Activated CD4-positive, alpha-beta T cell treated with anti-CD3 and anti-CD28 coated beads for 24 hours (primary cell): ENCODE measurements at regions not wholly inside any gene's neighbourhood (a gene's known extent, or its start where the extent isn't known, plus 50 kb on each side); places are given as distances from the start of the nearest gene placed in this dataset.

Experiments
- DNase-seq, 2 donors: peaks; one replicate each; pipeline ENCODE4 v3.0.0-alpha.2; 2020; ENCODE audit warnings: low read depth in 2 of 2

DNA sequence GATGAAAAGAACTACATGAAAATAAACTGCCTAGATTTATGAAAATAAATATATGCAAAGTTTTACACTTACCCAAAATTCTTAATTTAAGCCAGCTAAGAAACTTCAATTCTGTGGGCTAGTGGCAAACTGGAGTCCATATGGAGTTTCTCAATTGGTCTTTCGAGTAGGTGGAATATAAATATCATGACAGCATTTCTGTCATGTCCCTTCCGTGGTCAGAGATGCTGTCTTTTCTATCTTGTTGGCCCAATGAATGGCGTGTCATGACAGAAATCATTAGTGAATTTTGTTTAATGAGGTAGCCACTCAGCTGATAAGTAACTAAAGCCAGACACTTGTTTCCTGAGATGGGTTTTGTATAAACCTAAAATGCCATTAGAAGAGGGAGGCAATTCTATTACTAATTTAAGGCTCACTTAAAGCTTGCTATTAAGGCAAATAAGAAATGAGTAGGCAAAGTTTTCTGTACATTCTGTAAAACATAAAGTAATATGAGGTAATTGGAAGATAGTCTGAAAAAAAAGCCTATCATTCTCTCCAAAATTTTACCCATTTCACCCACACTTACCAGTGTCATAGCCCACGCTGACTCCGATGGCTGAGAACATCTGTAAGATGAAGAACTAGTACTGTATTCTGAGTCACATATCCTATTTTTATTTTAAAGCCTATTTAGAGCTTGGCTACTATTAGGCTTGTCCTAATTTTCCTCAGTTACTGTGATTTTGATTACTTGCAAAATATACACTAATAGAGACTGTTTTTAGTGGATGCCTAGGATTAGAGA, 419.3 kb upstream of the MEF2C start:
- no peak for DNase-seq

DNA sequence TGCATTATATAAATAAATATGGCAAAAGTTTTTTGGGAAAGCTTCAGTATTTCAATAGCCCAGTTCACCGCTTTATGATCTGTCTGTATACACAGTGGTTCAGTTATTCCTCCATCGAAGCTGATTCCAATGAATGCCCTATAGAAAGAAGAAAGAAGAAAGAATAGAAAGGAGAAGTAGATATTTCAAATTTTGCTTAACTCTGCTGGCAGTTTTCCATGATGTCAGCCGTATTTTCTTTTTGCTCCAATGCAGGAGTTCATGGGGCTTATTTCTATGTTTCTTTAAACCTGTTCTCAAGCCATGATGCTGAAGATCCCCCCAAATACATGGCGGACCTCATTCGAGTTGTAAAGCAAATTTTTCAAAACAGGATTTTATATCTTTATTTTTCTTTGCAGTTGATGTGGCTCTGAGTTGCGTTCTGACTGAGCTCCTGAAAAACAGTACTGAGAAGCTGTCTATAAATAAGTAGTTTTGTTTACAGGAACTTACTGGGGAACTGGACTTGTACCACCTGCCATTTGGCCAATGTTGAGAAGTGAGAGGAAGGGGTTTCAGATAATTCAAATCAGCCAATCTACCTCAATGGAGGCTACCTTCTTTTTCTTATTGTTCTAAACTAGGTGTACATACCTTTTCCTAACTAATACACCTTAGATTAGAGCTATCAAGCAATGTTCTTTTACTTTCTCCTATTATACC, 418.5 kb upstream of the MEF2C start:
- DNase-seq = no peak

DNA sequence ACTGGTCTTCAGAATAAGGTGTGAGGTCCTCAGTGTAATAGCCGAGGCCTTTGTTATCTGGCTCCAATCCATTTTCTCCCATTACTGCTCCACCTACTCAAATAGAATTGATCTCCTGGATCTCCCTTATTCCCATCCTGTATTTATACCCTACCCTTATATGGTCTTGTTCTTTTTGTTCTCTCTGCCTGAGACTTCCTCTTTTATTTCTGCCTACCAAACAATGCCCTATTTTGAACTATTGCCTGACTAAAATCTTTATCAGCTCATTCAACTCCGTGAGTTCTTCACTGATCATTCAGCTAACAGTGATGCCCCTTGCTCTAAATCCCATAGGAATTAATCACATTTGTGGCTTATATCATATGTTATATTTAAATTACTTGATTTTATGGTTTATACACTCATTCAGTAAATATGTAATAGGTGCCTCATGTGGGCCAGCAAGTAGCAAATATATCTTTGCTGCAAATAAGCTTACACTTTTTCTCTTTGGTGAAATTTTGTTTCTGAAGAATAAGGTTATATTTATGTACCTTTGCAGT, 417.5 kb upstream of the MEF2C start:
- no peak for DNase-seq

DNA sequence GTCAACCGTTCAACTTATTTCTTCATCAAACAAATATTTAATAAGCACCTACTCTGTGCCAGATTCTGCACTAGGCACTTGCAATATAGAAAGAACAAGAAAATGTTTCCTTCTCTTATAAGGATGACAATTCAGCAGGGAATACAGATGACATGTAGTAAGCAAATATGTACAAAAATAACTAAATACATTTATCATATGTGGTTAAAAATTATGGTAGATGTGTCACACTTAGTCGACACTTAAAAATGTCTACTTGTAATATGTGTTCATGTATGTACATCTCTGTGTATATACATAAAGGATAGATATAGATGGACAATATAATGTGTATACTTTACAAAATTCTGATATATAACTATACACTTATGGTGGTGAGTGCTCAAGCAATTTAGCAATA, 417.0 kb upstream of the MEF2C start:
- DNase-seq = no peak

DNA sequence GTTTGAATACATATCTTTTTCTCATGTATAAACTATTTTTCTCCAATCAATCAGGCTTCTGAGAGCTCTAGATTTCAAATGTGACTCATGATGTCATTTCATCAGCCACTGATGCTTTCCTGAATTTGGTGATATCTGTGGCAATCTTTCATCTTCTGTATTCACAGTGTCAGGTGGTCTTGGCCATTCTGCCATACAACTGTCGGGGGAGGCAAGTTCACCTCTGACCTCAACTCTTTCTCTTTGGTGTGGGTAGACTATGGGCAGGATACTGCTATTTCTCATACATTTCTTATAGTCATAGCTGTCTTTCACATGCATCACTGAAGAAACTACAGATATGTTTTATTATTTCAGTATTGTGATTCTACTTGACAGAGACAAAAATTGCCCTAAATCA, 414.1 kb upstream of the MEF2C start:
- no peak for DNase-seq

DNA sequence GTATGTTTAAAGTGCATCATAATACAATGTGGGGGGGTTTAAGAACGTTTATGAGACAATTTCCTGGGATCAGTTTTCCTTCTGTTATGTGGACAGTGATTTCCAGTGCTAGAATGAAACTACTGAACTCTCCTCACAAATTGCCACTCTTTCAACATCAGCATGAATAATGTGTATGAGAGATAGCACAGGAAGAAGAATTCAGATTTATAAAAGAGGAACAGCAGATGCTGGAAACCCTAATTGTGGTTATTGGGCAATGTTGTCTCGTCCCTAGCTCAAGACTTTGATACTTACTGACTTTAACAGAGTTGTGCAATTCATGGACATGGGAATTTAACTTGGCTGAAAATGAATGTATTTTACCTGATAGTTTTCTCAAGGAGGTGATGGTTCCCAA, 410.8 kb upstream of the MEF2C start:
- DNase-seq = no peak

DNA sequence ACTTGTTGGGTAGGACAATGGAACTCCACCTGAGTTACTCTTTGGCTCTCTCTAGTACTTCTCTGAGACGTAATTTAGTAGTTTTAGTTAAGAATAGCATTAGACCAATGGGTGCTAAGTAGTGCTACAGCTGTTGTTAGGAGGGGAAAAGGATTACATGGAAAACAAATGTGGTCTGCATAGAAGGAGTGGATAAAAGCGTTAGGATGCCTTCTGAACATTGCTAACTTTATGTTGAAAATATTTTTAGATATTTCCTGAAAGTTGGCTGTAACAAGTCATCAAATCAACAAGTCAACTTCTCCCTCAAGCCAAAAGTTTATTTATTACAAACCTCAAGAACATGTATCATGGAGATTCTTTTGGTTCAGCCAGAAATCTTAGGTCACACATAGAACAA, 409.5 kb upstream of the MEF2C start:
- DNase-seq = no peak

DNA sequence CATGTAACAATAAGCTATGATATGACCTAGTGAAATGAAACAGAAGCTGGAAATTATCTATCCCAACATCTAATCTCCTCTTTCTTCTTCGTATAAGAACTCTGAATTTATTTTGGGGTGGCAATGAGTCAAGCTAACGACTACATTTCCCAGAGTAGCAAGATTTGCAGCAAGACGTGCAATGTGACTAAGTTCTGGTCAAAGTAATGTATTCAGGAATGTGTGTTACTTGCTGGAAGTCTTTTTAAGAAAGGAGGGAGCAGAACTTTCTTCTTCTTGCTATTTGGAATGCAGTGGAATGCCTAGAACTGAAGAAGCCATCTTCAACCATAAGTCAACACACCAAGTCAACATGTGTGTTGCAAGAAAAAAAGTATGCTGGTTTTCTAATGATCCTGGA, 406.6 kb upstream of the MEF2C start:
- DNase-seq = no peak

DNA sequence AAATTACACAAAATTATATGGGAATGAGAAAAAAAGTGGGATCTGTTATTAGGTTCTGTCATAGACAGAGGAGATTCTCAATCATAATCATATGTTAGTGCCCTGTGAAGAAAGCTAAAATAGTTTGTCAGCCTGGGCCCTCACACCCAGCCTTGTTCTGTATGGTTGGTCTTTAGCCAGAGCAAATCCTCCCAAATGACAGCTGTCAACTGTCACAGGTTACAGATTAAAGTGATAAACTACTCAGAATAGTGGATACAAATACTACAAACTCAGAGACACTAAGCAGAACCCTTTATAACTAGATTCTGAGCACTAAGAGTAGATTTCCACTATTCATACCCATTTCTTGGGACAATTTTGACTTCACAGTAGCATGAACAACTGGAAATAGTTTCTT, 405.0 kb upstream of the MEF2C start:
- DNase-seq = no peak

DNA sequence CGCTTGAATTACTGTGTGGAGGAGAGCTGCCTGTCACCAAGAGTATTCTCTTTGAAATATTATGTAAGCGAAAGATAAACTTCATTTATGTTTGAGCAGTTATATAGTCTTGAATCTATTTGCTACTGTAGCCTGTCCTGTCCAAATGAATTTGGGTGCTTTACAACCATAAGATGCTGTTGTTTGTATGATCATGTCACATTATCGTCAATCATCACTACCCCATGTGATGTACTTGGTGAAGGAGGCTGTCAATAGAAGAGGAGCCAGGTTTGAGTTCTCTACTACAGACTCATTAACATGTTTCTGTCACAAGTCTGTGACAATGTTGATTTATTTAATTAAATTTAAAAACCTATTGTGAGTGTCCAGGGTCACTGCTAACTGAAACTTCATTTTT, 403.3 kb upstream of the MEF2C start:
- no peak for DNase-seq

DNA sequence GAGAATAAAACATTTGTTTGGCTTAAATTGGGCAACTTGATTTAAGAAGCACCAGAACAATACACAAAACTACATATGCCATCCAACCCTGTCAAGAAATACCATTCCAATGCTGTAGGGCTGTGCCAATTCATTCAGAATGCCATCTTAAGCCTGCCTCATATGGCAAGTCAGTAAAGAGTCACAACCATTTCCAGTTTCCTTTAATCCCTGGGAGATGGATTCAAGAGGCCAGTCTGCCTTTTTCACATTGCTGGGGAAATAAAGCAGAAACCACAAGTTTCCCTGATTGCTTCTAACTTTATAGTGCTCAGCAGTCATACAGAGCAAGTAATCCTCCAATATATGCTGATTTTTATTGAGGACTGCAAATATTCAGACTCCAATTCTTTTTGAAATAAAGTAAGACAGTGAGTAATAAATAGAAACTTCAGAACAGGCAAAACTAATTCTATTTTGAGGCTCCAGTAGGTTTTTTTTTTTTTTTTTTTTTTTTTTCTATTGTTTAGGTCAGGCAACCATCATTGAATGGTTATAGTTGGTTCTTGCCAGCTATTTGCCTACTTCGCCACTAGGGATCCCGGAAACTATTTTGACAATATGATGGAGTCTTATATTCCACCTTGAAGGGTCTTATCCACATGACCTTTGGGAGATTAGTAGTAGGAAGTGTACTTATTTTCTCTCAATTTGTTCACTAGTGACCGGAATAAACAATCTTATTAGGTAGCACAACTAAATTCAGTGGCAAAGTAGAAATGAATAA, 400.9 kb upstream of the MEF2C start:
- DNase-seq = no peak

DNA sequence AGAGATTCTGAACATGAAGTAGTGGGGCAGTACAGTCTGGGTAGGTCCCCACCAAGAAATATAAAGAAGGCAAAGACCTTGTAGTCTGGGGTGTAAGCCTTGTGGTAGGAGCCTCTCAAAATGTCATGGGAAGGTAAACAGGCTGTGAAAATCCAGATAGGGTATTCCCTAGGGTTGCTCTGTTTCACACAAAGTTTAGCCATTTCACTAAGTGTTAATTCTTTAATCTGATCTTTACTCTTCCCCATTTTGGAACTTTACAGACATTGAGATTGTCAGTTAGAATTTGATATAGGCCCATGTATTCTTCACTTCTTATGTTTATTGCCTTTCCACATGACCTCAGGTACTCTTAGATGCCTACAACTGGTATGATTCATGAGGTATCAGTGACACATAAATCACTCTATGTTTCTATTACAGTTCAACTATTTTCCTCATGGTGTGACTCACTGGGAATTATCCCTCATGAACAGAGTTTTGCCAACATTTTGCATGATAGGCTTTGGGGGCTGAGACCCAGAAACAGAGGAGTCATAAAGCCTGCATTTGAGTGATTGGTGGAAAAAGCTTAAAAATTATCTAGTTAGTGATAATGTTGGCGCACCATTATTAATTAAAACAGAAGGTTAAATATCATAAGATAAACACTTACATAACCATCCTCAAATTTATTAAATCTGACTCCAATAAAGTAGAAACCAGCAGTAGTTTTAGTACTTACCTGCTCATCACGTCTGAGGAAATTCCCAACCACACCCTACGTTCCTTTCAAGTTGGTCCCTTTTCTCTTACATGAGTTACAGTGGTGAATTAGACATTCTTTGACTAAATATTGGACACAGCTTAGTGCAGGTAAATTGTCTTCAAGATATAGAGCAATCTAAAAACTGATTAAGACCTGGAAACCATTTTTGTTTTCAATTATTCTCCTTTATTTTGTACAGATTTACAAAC, 399.8 kb upstream of the MEF2C start:
- no peak for DNase-seq

DNA sequence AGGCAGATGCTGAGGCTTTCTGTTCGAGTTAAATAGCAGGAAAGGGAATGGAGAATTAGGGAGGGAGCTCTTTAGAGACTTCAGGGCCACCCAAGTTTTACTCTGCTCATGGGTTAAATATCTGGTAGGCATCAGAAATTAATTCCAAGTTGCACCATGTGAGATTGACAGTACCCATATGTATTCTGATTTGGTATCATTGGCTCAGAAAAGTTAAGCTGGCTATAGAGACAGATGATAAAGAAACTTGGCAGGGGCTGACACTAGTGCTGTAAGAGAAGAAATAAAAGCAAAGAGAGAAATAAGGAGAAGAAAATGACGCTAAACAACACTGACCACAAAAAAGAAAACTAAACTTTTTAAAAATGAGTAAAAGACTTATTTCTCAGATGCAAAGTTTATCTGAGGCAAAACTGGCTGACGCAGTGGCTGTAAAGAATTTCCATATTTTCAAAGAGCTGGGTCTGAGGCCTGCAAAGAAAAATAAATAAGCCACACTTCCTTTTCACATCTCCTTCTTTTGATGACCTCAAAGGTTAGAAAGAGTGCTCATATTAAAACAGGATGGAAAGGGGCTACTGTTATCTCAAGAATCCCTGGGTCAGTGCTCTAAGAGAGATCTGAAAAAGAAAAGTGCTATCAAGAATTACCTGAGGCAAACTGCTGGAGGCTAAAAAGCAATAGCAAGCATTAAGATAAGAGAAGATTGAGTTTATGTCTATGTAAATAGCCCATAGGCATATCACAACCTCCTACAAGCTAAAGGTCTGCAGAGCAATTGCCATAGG, 399.0 kb upstream of the MEF2C start:
- DNase-seq = no peak

DNA sequence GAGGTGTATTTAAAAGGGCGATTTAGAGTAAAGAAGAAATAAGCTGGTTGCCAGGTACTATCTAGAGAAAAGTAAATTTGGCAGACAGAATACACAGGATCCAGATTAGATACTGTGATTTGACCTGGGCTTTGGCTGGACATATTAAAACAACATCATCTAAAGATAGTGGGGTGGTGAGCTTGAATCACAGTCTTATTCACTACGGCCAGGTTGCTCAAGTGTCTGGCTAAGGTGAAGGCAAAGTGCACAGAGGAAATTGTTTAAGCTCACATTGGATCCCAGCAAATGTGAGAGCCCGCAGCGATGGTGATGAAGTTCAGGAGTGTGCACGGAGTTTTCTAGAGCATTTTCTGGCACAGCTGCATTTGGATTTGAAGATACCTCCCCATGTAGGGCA, 398.2 kb upstream of the MEF2C start:
- no peak for DNase-seq

DNA sequence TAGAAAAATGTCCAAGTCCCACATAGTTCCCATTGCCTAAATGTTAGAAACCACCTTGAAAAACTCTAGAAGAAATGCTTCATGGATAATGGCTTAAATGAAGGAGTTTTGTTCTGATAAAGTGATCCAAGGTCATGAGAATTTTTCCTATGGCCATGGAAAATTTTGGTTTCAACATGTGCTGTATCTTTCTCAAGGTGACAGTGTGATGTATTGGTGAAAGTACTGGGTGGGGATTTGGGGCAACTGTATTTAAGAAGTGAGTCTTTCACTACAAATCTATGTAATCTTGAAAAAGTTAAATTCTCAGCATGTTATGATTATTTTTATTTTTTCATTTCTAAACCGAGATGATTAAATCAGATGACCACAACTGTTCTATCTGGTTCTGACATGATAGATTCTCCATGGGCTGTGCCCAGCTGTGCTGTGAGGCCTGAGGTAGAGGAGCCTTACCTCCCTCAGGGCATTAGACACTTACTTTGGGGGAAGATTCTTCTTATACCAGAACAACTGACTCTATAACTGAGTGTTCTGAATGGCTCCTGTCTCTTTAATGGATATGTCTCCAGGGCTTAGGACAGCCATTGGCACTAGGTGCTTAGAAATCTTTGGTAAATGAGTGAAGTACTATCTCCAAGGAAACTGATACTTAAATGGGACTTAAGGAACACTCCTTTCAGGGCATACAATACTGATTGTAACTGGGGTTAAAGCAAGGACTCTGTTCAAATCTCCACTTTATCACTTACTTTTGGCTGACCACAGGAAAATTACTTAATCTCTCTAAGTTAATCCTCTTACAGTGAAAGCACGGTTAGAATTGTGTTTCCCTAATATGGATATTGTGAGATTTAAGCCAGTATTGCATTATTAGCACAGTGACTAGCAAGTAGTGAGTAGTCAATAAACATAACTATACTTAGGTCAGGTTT, 397.4 kb upstream of the MEF2C start:
- no peak for DNase-seq

DNA sequence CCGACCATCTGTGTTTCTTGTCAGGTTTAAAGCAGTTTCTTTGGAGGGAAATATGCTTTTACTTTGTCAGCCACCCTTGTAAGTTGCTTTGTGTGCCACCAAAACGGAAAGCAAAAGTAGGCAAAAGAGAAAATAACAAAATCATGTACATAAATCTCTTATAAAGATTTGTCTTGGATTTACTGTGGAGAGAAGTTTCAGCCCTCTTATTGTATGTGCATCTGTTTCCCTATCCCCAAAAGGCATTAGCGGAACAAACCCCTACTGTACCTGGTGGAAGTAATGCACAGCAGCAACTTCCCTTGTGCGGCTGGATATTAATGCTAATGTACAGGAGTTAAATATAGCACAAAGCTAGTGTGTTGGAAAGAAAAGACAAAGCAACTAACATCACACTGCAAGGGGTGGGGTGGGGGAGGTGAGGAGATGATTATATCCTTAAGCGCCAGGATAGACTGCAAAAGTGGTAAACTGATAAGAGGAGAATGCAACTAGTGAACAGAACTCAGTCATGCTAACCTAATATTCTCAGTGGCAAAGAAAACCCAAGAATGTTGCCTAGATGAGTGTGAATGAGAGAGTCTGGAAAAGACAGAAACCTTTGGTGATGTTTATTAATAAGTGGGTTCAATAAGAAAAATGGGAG, 396.5 kb upstream of the MEF2C start:
- DNase-seq = no peak

DNA sequence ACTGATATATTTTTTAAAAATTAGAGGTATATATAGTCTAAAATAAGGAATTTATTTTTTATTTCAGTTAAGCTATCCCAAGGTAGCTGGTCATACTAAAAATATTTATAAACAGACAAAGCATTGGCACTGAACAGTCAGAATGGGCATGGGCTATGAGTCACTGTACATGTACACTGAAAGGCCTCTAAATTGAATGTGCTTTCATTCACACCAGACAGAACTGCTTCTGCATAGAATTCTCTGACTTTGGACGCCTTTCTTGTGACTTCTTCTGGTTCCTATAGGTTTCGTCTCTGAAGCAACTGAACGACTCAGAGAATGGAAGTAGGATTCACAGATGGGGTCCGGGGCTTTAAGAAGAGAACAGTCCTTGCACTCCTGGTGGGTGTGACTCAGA, 394.8 kb upstream of the MEF2C start:
- no peak for DNase-seq

DNA sequence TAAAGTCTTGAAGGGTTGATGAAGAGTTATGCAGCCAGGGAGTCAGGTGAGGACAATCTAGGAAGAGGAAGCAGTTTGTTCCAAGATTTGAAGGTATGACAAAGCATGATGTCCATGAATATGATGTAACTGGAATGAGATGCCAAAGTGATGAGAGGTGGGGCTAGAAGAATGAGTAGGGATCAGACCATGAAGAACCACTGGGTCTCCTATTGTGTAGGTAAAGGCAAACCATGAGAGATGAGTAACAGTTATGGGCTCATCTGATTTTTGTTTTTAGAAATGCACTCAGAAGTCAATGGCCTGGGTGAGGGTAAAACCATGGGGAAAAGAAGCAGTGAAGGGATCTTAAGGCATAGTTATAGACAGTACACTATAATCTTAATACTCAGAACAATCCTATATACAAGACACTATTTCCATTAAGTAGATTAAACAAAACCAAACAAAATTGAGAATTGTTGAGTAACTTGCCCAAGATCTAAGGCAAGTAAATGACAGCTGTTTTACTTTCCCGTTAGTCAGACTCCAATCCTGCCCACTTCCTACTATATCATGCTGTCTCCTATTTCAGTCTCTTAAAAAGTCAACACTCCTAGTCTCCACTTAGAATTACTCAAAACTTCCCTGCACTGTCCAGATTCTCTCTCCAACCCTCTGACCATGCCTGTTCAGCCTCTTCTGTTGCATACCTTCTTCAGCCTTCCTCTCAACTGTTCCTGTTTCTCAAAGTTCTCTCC, 393.8 kb upstream of the MEF2C start:
- DNase-seq = no peak
